Esophagus muscularis mucosa (tissue), 4 donors: ENCODE measurements at regions not wholly inside any gene's neighbourhood (a gene's known extent, or its start where the extent isn't known, plus 50 kb on each side); places are given as distances from the start of the nearest gene placed in this dataset.

Experiments used
- DNase-seq: peaks from one replicate; pipeline ENCODE4 v3.0.0-alpha.2; 2017; ENCODE audit errors: extremely low spot score
- H3K27ac ChIP-seq, 4 donors: fragments of 200-600 bp; sonication (generic); replicated peaks in 1 of 4; 1 replicate in 3 of 4; 2 replicates in 1 of 4; pipeline ENCODE4 v1.5.1; 2016 to 2019; ENCODE audit warnings: mild to moderate bottlenecking in 1 of 4
- H3K27me3 ChIP-seq, 4 donors: fragments of 200-600 bp; sonication (generic); one replicate each; pipeline versions ENCODE4 v1.5.1 to v1.6.0; 2016 to 2019
- H3K36me3 ChIP-seq, 4 donors: fragments of 200-600 bp; sonication (generic); one replicate each; pipeline ENCODE4 v1.5.1; 2016 to 2019
- H3K4me1 ChIP-seq, 4 donors: fragments of 200-600 bp; sonication (generic); one replicate each; pipeline ENCODE4 v1.5.1; 2016 to 2019
- H3K4me3 ChIP-seq, 4 donors: fragments of 200-600 bp; sonication (generic); 1 replicate in 2 of 4; 2 replicates in 2 of 4; pipeline ENCODE4 v1.5.1; 2016 to 2019; ENCODE audit warnings: mild to moderate bottlenecking in 4 of 4, moderate library complexity in 1 of 4
- H3K9me3 ChIP-seq, 4 donors: fragments of 200-600 bp; sonication (generic); 1 replicate in 3 of 4; 2 replicates in 1 of 4; pipeline ENCODE4 v1.5.1; 2016 to 2019
- CTCF ChIP-seq, 3 experiments: fragments of 200-600 bp in 2 of 3; fragments of 450-650 bp in 1 of 3; sonication (generic) in 2 of 3; IDR thresholded peaks; one replicate each; pipeline ENCODE4 v1.5.1; 2017 to 2019; ENCODE audit warnings: antibody characterized with exemption in 3 of 3, mild to moderate bottlenecking in 2 of 3, moderate library complexity in 1 of 3
- EP300 ChIP-seq: sonication (generic); formaldehyde crosslinking; IDR thresholded peaks from one replicate; pipeline ENCODE4 v1.6.1; 2017; ENCODE audit warnings: antibody characterized with exemption
- POLR2A ChIP-seq: fragments of 450-650 bp; IDR thresholded peaks from one replicate; pipeline ENCODE4 v1.6.1; 2017; ENCODE audit warnings: antibody characterized with exemption, moderate library complexity, mild to moderate bottlenecking, low read depth
- POLR2AphosphoS5 ChIP-seq, 2 donors: sonication (generic); formaldehyde crosslinking; IDR thresholded peaks; one replicate each; pipeline ENCODE4 v1.6.1; 2017; ENCODE audit warnings: antibody characterized with exemption in 2 of 2
- WGBS: methylation state at CpG from one replicate; pipeline ENCODE4 v1.1.5; 2018; 5-methylcytosine and 5-hydroxymethylcytosine counted together
- intact Hi-C: fragments of 100-400 bp; cut with DNase I; formaldehyde crosslinking; loops from one replicate; pipeline ENCODE4 v1.15.1; 2023

- H3K27ac ChIP-seq, result no peak overlapping the region
- no peak for DNase-seq
- intact Hi-C loops, result no loop called here
- no peaks in the 10 kb centered on the region for H3K36me3 ChIP-seq
- H3K4me1 ChIP-seq, result no peaks in the 10 kb centered on the region
- no peak overlapping the region for H3K4me3 ChIP-seq
- WGBS, result 70% methylated on average over 2 of the region's 2 CpGs
- H3K9me3 ChIP-seq, result no peaks in the 10 kb centered on the region
- TF ChIP-seq EP300 (no peak), POLR2AphosphoS5 (IDR thresholded peaks at IDR 0.05) (no peak), POLR2A (no peak)
- H3K27me3 ChIP-seq, result no peaks in the 10 kb centered on the region
Observed at GRCh38 chr9:12191630-12192029, 501.6 kb upstream of the TYRP1 start.

- no peak for DNase-seq
- H3K9me3 ChIP-seq, result no peaks in the 10 kb centered on the region
- no peaks in the 10 kb centered on the region for H3K4me1 ChIP-seq
- H3K27ac ChIP-seq, result no peak overlapping the region
- WGBS, result 78% methylated on average over 2 of the region's 2 CpGs
- TF ChIP-seq POLR2AphosphoS5 (IDR thresholded peaks at IDR 0.05) (no peak), POLR2A (no peak), EP300 (no peak), CTCF (IDR thresholded peaks at IDR 0.05) (no peak)
- no peaks in the 10 kb centered on the region for H3K36me3 ChIP-seq
- no peaks in the 10 kb centered on the region for H3K27me3 ChIP-seq
- H3K4me3 ChIP-seq, result no peak overlapping the region
- intact Hi-C loops, result no loop called here
Observed at GRCh38 chr9:12194731-12195130, 498.5 kb upstream of the TYRP1 start.

- DNase-seq, result no peak
- Histone ChIP-seq H3K4me3 (no peak overlapping the region), H3K36me3 (no peaks in the 10 kb centered on the region), H3K27me3 (no peaks in the 10 kb centered on the region), H3K9me3 (no peaks in the 10 kb centered on the region), H3K4me1 (no peaks in the 10 kb centered on the region), H3K27ac (no peak overlapping the region)
- intact Hi-C loops, result no loop called here
- TF ChIP-seq CTCF (IDR thresholded peaks at IDR 0.05), result no peak
Observed at GRCh38 chr9:12195456-12195855, 497.7 kb upstream of the TYRP1 start.

- TF ChIP-seq POLR2A (no peak), EP300 (no peak), CTCF (IDR thresholded peaks at IDR 0.05) (no peak), POLR2AphosphoS5 (IDR thresholded peaks at IDR 0.05) (no peak)
- H3K27ac ChIP-seq, result no peak overlapping the region
- no peaks in the 10 kb centered on the region for H3K4me1 ChIP-seq
- H3K36me3 ChIP-seq, result no peaks in the 10 kb centered on the region
- 63% methylated on average over 4 of the region's 4 CpGs for WGBS
- no peaks in the 10 kb centered on the region for H3K27me3 ChIP-seq
- no peak overlapping the region for H3K4me3 ChIP-seq
- H3K9me3 ChIP-seq, result no peaks in the 10 kb centered on the region
- intact Hi-C loops, result no loop called here
- DNase-seq, result no peak
Observed at GRCh38 chr9:12204512-12204911, 488.7 kb upstream of the TYRP1 start.

- no peak overlapping the region for H3K4me3 ChIP-seq
- H3K4me1 ChIP-seq, result no peaks in the 10 kb centered on the region
- 44% methylated on average over 3 of the region's 3 CpGs for WGBS
- H3K36me3 ChIP-seq, result no peaks in the 10 kb centered on the region
- H3K9me3 ChIP-seq, result no peaks in the 10 kb centered on the region
- intact Hi-C loops, result no loop called here
- DNase-seq, result no peak
- no peaks in the 10 kb centered on the region for H3K27me3 ChIP-seq
- TF ChIP-seq CTCF (IDR thresholded peaks at IDR 0.05) (no peak), POLR2A (no peak), POLR2AphosphoS5 (IDR thresholded peaks at IDR 0.05) (no peak), EP300 (no peak)
- no peak overlapping the region for H3K27ac ChIP-seq
Observed at GRCh38 chr9:12212860-12213259, 480.3 kb upstream of the TYRP1 start.
